ENCODE measurements at regions not wholly inside any gene's neighbourhood (a gene's known extent, or its start where the extent isn't known, plus 50 kb on each side); places are given as distances from the start of the nearest gene placed in this dataset.
"Not testable (repeated sequence)": the region's sequence is repeated elsewhere in the genome, so short reads cannot be mapped to it uniquely, and the experiment has no call there.

GRCh38 chr6:27617046-27617687, 144.3 kb upstream of the ZNF184 start:
- intact Hi-C loops (cut with DNase I): no loop called here

GRCh38 chr6:27616328-27617045, 143.6 kb upstream of the ZNF184 start:
- DNase-seq (ENCODE audit: low spot score): no peak
- intact Hi-C loops (cut with DNase I): no loop called here

More at GRCh38 chr6:27617046-27617687, 144.3 kb upstream of the ZNF184 start:
- DNase-seq (ENCODE audit: low spot score): no peak

DNA sequence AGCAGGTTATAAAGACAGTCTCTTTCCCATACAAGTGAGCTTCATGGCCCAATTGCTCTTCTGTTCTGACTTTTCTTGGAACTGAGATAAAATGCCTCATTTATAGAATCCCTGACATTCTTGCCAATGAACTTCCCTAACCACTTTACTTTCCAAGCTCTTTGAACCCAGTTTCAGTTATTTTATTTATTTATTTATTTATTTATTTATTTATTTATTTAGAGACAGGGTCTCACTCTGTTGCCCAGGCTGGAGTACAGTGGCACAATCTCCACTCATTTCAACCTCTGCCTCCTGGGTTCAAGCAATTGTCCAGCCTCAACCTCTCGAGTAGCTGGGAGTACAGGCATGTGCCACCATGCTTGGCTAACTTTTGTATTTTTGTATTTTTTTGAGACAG, 138.5 kb upstream of the ZNF184 start:
- intact Hi-C loops (cut with DNase I): no loop called here
- no peak for DNase-seq (ENCODE audit: low spot score)

DNA sequence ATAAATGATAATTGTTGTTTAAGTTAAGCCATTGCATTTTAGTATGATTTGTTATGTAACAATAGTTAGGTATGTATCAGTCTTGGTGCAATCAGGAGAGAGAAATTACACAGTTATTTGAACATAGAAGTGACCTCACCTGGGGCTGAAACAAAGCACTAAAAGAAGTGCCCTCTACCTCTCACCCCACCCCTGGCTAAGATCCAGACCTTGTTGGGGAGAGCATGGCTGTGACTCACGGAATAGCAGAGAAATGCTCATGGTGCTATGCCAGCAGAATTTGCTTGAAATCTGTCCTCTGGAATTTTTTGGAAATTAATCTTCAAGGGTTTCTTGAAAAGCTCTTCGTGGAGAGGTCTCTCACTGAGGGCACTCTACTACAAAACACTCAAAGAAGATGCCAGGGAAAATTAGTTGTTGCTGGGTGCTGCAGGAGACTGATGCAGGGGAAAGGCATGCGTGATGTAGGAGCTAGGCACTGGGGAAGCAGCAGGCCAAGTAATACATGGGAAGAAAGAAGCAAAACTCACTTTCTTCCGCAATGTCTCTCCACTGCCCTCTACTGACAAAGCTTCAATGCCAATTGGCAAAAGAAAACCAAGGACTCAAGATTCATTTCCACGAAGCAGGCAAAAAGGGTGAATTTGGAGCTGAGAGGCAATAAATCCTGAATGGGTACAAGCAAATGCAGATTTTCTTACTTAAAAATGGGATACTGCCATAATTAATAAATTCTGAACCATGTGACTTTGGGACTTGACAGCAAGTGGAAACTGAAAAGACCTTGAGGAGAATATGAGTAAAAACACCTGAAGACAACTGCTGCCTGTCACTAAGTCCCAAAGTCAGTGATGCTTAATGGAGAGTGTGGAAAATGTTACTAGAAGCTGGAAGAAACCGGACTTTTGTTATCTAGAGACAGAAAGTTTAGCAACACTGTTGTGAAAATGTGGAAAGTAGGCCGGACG, 136.3 kb upstream of the ZNF184 start:
- intact Hi-C loops (cut with DNase I): no loop called here
- DNase-seq (ENCODE audit: low spot score): no peak

DNA sequence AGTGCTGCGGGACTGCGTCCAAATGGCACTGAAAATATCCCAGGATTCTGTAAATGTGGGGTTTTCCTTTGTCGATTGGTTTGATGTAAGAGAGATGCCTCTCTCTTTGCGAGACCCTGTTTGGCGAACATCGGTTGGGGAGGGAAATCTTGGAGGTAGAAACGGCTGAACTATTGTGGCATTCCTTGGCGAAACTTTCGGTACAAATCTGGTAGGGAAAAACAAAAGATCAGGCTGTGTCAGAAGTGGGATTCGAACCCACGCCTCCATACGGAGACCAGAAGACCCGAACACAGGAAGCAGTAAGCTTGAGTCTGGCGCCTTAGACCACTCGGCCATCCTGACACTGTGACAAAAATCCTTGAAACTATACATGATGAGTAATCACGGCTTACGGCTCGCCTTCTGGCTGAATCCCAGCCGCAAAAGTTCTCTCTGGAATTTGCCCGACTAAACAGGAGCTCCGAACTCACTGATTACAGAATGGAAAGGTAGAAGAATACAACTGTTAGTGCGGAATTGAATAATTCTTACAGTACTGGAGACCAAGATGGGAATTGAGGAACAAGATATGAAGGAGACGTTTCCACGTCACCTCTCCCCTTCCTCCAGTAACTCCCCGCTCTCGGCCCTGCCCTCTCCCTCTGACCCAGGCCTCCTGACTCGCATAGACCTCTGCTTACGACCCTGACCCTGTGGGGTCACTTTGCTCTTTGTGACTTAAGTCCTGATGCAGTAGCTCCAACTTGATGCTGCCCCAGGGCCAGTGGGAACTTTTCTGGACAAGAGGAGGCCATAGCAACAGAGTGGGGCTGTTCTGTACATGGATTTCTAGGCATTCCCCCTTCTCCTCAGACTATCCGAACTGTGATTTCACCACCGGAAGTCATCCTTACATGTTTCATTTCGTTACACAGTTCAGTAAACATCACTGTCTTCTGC, 132.8 kb upstream of the ZNF184 start:
- no peak for DNase-seq (ENCODE audit: low spot score)
- intact Hi-C loops (cut with DNase I): no loop called here

DNA sequence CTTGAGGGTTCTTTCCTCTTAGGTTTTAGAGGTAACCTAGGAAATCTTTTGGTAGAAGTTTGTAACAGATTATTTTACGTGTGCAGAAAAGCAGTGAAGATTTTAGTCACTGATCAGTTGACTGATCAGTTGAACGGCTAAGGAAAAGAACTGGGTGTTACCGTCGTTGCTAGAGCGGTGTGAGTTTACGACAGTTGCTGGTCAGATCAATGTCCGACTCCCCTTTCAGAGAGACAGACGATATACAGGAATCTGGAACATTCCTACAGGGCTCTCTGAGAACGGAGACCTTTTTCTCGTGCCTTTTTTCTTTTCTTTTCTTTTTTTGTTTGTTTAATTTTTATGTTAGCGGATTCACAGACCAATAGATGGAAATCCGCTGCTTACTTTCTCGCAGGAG, 132.1 kb upstream of the ZNF184 start:
- intact Hi-C loops (cut with DNase I): no loop called here
- no peak for DNase-seq (ENCODE audit: low spot score)

GRCh38 chr6:27601668-27602254, 128.9 kb upstream of the ZNF184 start:
- DNase-seq (ENCODE audit: low spot score): no peak
- intact Hi-C loops (cut with DNase I): loop anchor here in 1 of 2 donors (2.0 kb wide), 1 partner anchor 27 kb away; no protein-coding TSS in a partner anchor

GRCh38 chr6:27599859-27600532, 127.1 kb upstream of the ZNF184 start:
- no peak for DNase-seq (ENCODE audit: low spot score)
- intact Hi-C loops (cut with DNase I): loop anchor here in 1 of 2 donors (2.0 kb wide), 1 partner anchor 25 kb away; no protein-coding TSS in a partner anchor

DNA sequence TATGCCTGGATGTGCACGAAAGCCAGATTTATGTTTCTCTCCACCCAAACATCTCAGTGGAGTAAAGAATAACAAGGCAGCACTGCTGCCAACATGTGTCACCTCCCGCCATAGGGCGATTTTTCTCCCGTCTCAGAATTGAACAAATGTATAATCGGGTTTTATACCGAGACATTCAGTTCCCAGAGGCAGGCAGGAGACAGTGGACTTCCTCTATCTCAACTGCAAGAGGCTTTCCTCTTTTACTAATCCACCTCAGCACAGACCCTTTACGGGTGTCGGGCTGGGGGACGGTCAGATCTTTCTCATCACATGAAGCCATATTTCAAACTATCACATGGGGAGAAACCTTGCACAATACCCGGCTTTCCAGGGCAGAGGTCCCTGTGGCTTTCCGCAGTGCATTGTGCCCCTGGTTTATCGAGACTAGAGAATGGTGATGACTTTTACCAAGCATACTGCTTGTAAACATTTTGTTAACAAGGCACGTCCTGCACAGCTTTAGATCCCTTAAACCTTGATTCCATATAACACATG, 124.2 kb upstream of the ZNF184 start:
- intact Hi-C loops (cut with DNase I); DNase-seq (ENCODE audit: low spot score): not testable (repeated sequence)

GRCh38 chr6:27593861-27594260, 121.0 kb upstream of the ZNF184 start:
- DNase-seq (ENCODE audit: low spot score): no peak
- intact Hi-C loops (cut with DNase I): no loop called here

DNA sequence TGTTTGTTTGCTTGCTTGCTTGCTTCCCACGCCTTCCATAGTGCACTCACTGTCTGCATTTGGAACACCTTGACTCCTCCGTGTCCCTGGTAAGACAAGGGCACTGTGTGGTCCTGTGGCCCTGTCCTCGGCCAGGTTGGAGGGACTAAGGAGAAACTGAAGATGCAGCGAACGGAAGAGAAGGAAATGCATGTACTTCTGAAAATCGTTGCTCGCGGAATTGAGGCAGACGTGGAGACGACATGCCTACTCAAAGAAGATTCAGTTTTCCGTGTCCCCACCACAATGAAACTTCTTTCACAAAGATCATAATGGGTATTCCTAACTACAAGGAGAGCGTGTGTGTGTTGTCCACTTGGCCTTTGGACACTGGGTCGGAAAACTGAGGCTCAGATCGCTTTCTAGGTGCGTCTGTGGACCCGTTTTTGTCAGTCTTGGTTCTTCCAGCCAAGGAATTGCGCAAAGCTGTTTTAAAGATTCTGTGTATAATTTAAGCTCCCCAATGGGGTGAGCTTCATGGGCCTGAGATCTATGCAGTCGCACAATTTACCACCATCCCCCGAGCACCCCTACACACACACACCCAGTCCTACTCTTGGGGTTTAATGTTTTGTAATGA, 120.4 kb upstream of the ZNF184 start:
- intact Hi-C loops (cut with DNase I): no loop called here
- no peak for DNase-seq (ENCODE audit: low spot score)

DNA sequence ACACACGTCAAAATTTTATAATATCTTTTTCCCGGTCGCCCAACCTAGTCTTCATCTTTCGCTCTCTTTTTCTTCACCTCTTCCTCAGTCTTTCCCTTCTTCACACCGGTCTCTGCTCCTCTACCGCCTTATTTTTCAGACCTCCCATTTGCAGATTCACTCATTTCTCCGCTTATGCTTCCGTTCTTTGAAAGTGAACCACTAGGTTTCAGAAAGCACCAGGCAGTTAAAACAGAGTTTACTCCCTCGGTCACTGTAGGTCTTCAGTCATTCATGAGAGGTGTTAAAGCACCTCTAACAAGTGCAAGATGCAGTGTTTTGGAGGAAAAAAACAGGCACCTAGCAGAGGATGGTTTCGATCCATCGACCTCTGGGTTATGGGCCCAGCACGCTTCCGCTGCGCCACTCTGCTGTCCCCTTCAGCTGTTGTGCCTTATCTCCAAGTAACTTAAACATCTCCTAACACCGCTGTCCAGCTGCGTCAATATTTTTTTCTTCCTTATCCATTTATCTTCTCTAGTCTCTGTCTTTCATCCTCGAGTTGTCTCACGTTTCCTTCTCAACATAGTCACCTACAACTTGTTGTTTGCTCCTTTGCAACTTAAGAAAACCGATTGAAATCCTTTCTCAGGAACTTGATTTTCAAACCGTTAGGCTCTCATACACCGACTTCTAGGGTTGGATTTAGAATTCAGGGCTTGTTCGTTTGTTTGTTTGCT, 119.7 kb upstream of the ZNF184 start:
- DNase-seq (ENCODE audit: low spot score): no peak
- intact Hi-C loops (cut with DNase I): no loop called here

DNA sequence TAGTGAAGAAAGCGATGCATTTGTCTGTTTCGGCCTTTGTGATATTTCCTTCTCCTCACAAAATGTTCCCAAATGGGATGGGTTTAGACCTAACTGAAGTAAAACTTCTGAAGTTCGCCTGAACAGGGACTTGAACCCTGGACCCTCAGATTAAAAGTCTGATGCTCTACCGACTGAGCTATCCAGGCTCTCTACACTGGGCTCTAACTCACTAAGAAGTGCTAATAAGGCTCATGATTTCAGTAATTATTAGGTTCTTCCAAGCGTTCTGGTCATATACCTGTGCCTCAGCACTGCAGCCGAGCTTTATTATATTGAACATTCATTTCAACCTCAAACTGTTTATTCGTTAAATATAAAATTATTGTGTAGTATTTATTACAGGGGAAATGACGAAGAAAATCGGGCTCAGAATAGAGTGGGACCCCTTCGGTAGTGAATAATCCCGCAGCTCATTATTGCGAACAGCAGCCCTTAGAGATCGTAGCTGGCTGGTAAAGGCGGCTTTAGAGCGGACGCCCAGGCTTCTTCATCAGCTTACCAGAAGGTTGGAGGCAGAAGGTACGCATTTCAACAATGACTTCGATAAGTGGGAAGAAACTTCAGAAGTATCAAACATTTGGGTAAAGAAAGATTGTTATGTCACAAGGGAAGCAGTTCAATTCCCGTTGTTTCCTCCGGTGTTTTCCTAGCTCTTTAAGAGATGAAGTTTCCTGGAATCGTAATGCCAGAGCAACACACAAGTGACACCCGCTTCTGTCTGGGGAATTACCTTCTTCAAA, 119.0 kb upstream of the ZNF184 start:
- no peak for DNase-seq (ENCODE audit: low spot score)

GRCh38 chr6:27585316-27585715, 112.4 kb upstream of the ZNF184 start:
- intact Hi-C loops (cut with DNase I); DNase-seq (ENCODE audit: low spot score): not testable (repeated sequence)

More for the DNA sequence above, 119.0 kb upstream of the ZNF184 start:
- intact Hi-C loops (cut with DNase I): no loop called here

DNA sequence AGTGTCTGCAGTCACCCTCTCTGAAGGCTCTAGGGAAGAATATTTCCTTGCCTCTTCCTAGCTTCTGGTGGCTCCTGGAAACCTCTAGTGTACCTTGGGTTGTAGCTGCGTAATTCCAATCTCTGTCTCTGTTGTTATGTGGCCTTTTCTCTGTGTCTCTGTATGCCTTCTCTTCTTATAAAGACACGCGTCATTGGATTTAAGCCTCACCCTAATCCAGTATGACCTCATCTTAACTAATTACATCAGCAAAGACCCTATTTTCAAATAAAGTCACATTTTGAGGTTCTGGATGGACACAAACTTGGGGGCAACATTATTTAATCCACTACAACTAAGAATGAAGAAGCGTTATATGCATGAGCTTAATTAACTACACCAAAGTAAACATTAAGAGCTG, 111.4 kb upstream of the ZNF184 start:
- intact Hi-C loops (cut with DNase I): no loop called here
- DNase-seq (ENCODE audit: low spot score): no peak
